KMS-11 (cell line): ENCODE measurements at regions not wholly inside any gene's neighbourhood (a gene's known extent, or its start where the extent isn't known, plus 50 kb on each side); places are given as distances from the start of the nearest gene placed in this dataset.

ENCODE experiments used
- H2AFZ ChIP-seq: fragments of 200-600 bp; sonication (generic); 2 replicates; pipeline ENCODE4 v1.6.1; 2016; ENCODE audit warnings: antibody characterized with exemption, mixed run types, low read depth
- H3K27ac ChIP-seq: fragments of 200-600 bp; sonication (generic); 2 replicates; pipeline ENCODE4 v1.6.1; 2016; ENCODE audit warnings: mild to moderate bottlenecking, mixed run types
- H3K27me3 ChIP-seq: fragments of 200-600 bp; sonication (generic); 2 replicates; pipeline ENCODE4 v1.6.1; 2017; ENCODE audit warnings: mild to moderate bottlenecking, low read depth, mixed run types, moderate library complexity; ENCODE audit not compliant: insufficient read depth
- H3K36me3 ChIP-seq: fragments of 200-600 bp; sonication (generic); 2 replicates; pipeline ENCODE4 v1.6.1; 2017; ENCODE audit warnings: mild to moderate bottlenecking, mixed run types; ENCODE audit not compliant: insufficient read depth
- H3K4me1 ChIP-seq: fragments of 200-600 bp; sonication (generic); 2 replicates; pipeline ENCODE4 v1.6.1; 2016; ENCODE audit warnings: mild to moderate bottlenecking, low read depth, mixed run types; ENCODE audit not compliant: poor library complexity, severe bottlenecking
- H3K4me2 ChIP-seq: fragments of 200-600 bp; sonication (generic); 2 replicates; pipeline ENCODE4 v1.7.0; 2016; ENCODE audit warnings: mild to moderate bottlenecking, mixed run types
- H3K4me3 ChIP-seq: fragments of 200-600 bp; sonication (generic); IDR thresholded peaks from 2 replicates; pipeline ENCODE4 v1.6.1; 2017; ENCODE audit warnings: low read depth, low read length, mixed read lengths; ENCODE audit not compliant: insufficient read depth
- H3K79me2 ChIP-seq: fragments of 200-600 bp; sonication (generic); 2 replicates; pipeline ENCODE4 v1.6.1; 2016; ENCODE audit warnings: low read depth, mixed run types; ENCODE audit not compliant: insufficient read depth
- H3K9ac ChIP-seq: fragments of 200-600 bp; sonication (generic); 2 replicates; pipeline ENCODE4 v1.6.1; 2016; ENCODE audit warnings: mild to moderate bottlenecking, mixed run types
- H4K20me1 ChIP-seq: fragments of 200-600 bp; sonication (generic); 2 replicates; pipeline ENCODE4 v1.6.1; 2016; ENCODE audit warnings: mild to moderate bottlenecking, mixed run types; ENCODE audit not compliant: insufficient read depth
- CTCF ChIP-seq: fragments of 200-600 bp; sonication (generic); conservative IDR thresholded peaks from 2 replicates; pipeline ENCODE4 v1.6.1; 2017; ENCODE audit warnings: low read depth, mild to moderate bottlenecking, antibody characterized with exemption, low read length, moderate library complexity, mixed read lengths

GRCh38 chr17:74015316-74015715 is 188.2 kb upstream of the RPL38 start:
- no peak overlapping the region for H3K4me2 ChIP-seq
- no peak overlapping the region for H2AFZ ChIP-seq
- H4K20me1 ChIP-seq: no peaks in the 10 kb centered on the region
- no peaks in the 10 kb centered on the region for H3K36me3 ChIP-seq
- H3K27ac ChIP-seq: no peak overlapping the region
- H3K27me3 ChIP-seq: peaks cover 46% of the 10 kb centered on the region; the same call in 1 of the 2 replicates
- H3K79me2 ChIP-seq: no peaks in the 10 kb centered on the region
- H3K9ac ChIP-seq: no peak overlapping the region
- no peak for TF ChIP-seq CTCF
- H3K4me3 ChIP-seq: no peak overlapping the region
- no peaks in the 10 kb centered on the region for H3K4me1 ChIP-seq

GRCh38 chr17:74015990-74016389 is 187.5 kb upstream of the RPL38 start:
- no peak for TF ChIP-seq CTCF

GRCh38 chr17:74016461-74016860 is 187.0 kb upstream of the RPL38 start:
- H3K27ac ChIP-seq: no peak overlapping the region
- no peak overlapping the region for H3K9ac ChIP-seq
- no peak for TF ChIP-seq CTCF
- H3K4me1 ChIP-seq: no peaks in the 10 kb centered on the region
- H3K36me3 ChIP-seq: no peaks in the 10 kb centered on the region
- H2AFZ ChIP-seq: no peak overlapping the region
- no peaks in the 10 kb centered on the region for H4K20me1 ChIP-seq
- H3K27me3 ChIP-seq: peaks cover 42% of the 10 kb centered on the region; the same call in 1 of the 2 replicates
- H3K79me2 ChIP-seq: no peaks in the 10 kb centered on the region
- no peak overlapping the region for H3K4me2 ChIP-seq
- H3K4me3 ChIP-seq: no peak overlapping the region

More at GRCh38 chr17:74015990-74016389, 187.5 kb upstream of the RPL38 start:
- Histone ChIP-seq H3K27me3 (peaks cover 42% of the 10 kb centered on the region; the same call in 1 of the 2 replicates), H2AFZ (no peak overlapping the region), H3K4me1 (no peaks in the 10 kb centered on the region), H3K4me3 (no peak overlapping the region), H3K27ac (no peak overlapping the region), H3K4me2 (no peak overlapping the region), H4K20me1 (no peaks in the 10 kb centered on the region), H3K79me2 (no peaks in the 10 kb centered on the region), H3K36me3 (no peaks in the 10 kb centered on the region), H3K9ac (no peak overlapping the region)

GRCh38 chr17:74017466-74017865 is 186.0 kb upstream of the RPL38 start:
- Histone ChIP-seq H4K20me1 (no peaks in the 10 kb centered on the region), H3K4me1 (no peaks in the 10 kb centered on the region), H3K9ac (no peak overlapping the region), H3K36me3 (no peaks in the 10 kb centered on the region), H3K4me3 (no peak overlapping the region), H3K79me2 (no peaks in the 10 kb centered on the region), H3K27ac (no peak overlapping the region), H3K4me2 (no peak overlapping the region), H2AFZ (no peak overlapping the region), H3K27me3 (peaks cover 45% of the 10 kb centered on the region; the same call in 1 of the 2 replicates)
- no peak for TF ChIP-seq CTCF
